Neural progenitor cell (in vitro differentiated cells): ENCODE measurements at regions not wholly inside any gene's neighbourhood (a gene's known extent, or its start where the extent isn't known, plus 50 kb on each side); places are given as distances from the start of the nearest gene placed in this dataset.

Experiments used
- DNase-seq: peaks from one replicate; pipeline ENCODE4 v3.0.0-alpha.2; 2016; ENCODE audit warnings: low spot score
- H2AFZ ChIP-seq: fragments of 200-600 bp; sonication (generic); replicated peaks from 2 replicates; pipeline ENCODE4 v1.6.1; 2016; ENCODE audit warnings: antibody characterized with exemption
- H3F3A ChIP-seq: fragments of 200-600 bp; sonication (generic); 2 replicates; pipeline ENCODE4 v1.6.1; 2016; ENCODE audit warnings: antibody characterized with exemption, low read depth
- H3K27ac ChIP-seq: fragments of 200-600 bp; sonication (generic); 2 replicates; pipeline ENCODE4 v1.5.1; 2016; ENCODE audit warnings: mild to moderate bottlenecking
- H3K27me3 ChIP-seq: fragments of 200-600 bp; sonication (generic); 2 replicates; pipeline ENCODE4 v1.6.1; 2016; ENCODE audit warnings: mild to moderate bottlenecking, moderate library complexity
- H3K36me3 ChIP-seq: fragments of 200-600 bp; sonication (generic); 2 replicates; pipeline ENCODE4 v1.5.1; 2016
- H3K4me1 ChIP-seq: fragments of 200-600 bp; sonication (generic); 2 replicates; pipeline ENCODE4 v1.6.1; 2016; ENCODE audit warnings: mixed run types
- H3K4me2 ChIP-seq: fragments of 200-600 bp; sonication (generic); 2 replicates; pipeline ENCODE4 v1.6.1; 2016
- H3K4me3 ChIP-seq: fragments of 200-600 bp; sonication (generic); 2 replicates; pipeline ENCODE4 v1.5.1; 2016
- H3K79me2 ChIP-seq: fragments of 200-600 bp; sonication (generic); 2 replicates; pipeline ENCODE4 v1.6.1; 2016; ENCODE audit warnings: low read depth
- H3K9ac ChIP-seq: fragments of 200-600 bp; sonication (generic); 2 replicates; pipeline ENCODE4 v1.6.1; 2016
- H3K9me3 ChIP-seq: fragments of 200-600 bp; sonication (generic); 2 replicates; pipeline ENCODE4 v1.5.1; 2016; ENCODE audit warnings: low read depth
- H4K20me1 ChIP-seq: fragments of 200-600 bp; sonication (generic); 2 replicates; pipeline ENCODE4 v1.6.1; 2016; ENCODE audit warnings: low read depth
- H3K27ac Mint-ChIP-seq: 3 replicates; pipeline ENCODE4 v1.8.0; 2021; ENCODE audit warnings: mixed read lengths
- H3K27me3 Mint-ChIP-seq: 2 replicates; pipeline ENCODE4 v1.8.0; 2022; ENCODE audit warnings: low read depth, mild to moderate bottlenecking, inconsistent platforms, moderate library complexity, mixed read lengths; ENCODE audit not compliant: insufficient read depth
- H3K36me3 Mint-ChIP-seq: 3 replicates; pipeline ENCODE4 v1.8.0; 2021; ENCODE audit warnings: mixed read lengths
- H3K4me1 Mint-ChIP-seq: 3 replicates; pipeline ENCODE4 v1.8.0; 2021; ENCODE audit warnings: mixed read lengths
- H3K4me3 Mint-ChIP-seq: 3 replicates; pipeline ENCODE4 v1.8.0; 2021; ENCODE audit warnings: mild to moderate bottlenecking, moderate library complexity, mixed read lengths
- H3K9me3 Mint-ChIP-seq: 3 replicates; pipeline ENCODE4 v1.8.0; 2020; ENCODE audit warnings: mixed read lengths
- EZH2 ChIP-seq: fragments of 200-600 bp; sonication (generic); IDR thresholded peaks from 2 replicates; pipeline ENCODE4 v1.6.1; 2017; ENCODE audit warnings: antibody characterized with exemption, mild to moderate bottlenecking, moderate library complexity
- EZH2phosphoT487 ChIP-seq: fragments of 200-600 bp; sonication (generic); IDR thresholded peaks from 2 replicates; pipeline ENCODE4 v1.6.1; 2017; ENCODE audit warnings: antibody characterized with exemption
- TF ChIP-seq, protein P1 (sequence below): fragments of 200-600 bp; sonication (generic); IDR thresholded peaks from 2 replicates; pipeline ENCODE4 v1.5.1; 2017; ENCODE audit warnings: antibody characterized with exemption, mild to moderate bottlenecking

- TF ChIP-seq, protein P1, sequence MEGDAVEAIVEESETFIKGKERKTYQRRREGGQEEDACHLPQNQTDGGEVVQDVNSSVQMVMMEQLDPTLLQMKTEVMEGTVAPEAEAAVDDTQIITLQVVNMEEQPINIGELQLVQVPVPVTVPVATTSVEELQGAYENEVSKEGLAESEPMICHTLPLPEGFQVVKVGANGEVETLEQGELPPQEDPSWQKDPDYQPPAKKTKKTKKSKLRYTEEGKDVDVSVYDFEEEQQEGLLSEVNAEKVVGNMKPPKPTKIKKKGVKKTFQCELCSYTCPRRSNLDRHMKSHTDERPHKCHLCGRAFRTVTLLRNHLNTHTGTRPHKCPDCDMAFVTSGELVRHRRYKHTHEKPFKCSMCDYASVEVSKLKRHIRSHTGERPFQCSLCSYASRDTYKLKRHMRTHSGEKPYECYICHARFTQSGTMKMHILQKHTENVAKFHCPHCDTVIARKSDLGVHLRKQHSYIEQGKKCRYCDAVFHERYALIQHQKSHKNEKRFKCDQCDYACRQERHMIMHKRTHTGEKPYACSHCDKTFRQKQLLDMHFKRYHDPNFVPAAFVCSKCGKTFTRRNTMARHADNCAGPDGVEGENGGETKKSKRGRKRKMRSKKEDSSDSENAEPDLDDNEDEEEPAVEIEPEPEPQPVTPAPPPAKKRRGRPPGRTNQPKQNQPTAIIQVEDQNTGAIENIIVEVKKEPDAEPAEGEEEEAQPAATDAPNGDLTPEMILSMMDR = no peak
- TF ChIP-seq EZH2 (no peak), EZH2phosphoT487 (no peak)
- Histone ChIP-seq H3F3A (no peaks in the 10 kb centered on the region), H3K79me2 (no peaks in the 10 kb centered on the region), H3K4me3 (no peak overlapping the region), H3K4me1 (no peaks in the 10 kb centered on the region), H3K9ac (no peak overlapping the region), H3K27me3 (no peaks in the 10 kb centered on the region), H3K9me3 (peaks cover 41% of the 10 kb centered on the region), H3K36me3 (no peaks in the 10 kb centered on the region), H3K27ac (no peak overlapping the region), H3K4me2 (no peak overlapping the region), H4K20me1 (no peaks in the 10 kb centered on the region), H2AFZ (no peak overlapping the region)
- Mint-ChIP-seq H3K27me3 (no peaks in the 10 kb centered on the region), H3K4me1 (no peaks in the 10 kb centered on the region), H3K4me3 (no peak overlapping the region), H3K9me3 (peaks cover 18% of the 10 kb centered on the region), H3K36me3 (no peaks in the 10 kb centered on the region), H3K27ac (no peak overlapping the region)
- no peak for DNase-seq
These were observed 1381.8 kb downstream of the MRPL39 start for GRCh38 chr21:24225431-24225830.

DNA sequence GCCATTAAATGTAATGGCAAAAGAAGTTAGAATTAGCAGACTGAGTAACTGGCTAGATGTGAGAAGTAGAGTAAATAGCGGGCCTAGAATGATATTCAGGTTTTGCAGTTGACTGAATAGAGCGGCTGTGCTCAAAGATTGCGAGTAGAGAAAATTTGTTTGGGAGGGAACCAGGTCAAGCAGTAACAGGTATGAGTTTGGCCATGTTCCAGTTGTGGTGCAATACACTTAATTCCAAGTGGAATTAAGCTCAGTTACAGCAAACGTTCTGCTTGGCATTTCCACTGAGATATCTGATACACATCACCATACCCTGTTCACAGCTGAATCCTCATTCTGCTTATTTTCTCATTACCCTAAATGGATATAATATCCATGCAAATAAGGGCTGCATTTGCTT, 1382.9 kb downstream of the MRPL39 start:
- Histone ChIP-seq H3K27ac (no peak overlapping the region), H3K36me3 (no peaks in the 10 kb centered on the region), H3F3A (no peaks in the 10 kb centered on the region), H3K9me3 (peaks cover 37% of the 10 kb centered on the region), H2AFZ (no peak overlapping the region), H4K20me1 (no peaks in the 10 kb centered on the region), H3K4me1 (no peaks in the 10 kb centered on the region), H3K4me2 (no peak overlapping the region), H3K4me3 (no peak overlapping the region), H3K27me3 (no peaks in the 10 kb centered on the region), H3K9ac (no peak overlapping the region), H3K79me2 (no peaks in the 10 kb centered on the region)
- H3K27ac Mint-ChIP-seq = no peak overlapping the region
- DNase-seq = no peak
- H3K9me3 Mint-ChIP-seq = peaks cover 17% of the 10 kb centered on the region
- H3K4me3 Mint-ChIP-seq = no peak overlapping the region
- H3K4me1 Mint-ChIP-seq = no peaks in the 10 kb centered on the region
- no peak for TF ChIP-seq EZH2
- TF ChIP-seq, protein P1 = no peak
- TF ChIP-seq EZH2phosphoT487 = no peak
- no peaks in the 10 kb centered on the region for H3K27me3 Mint-ChIP-seq
- no peaks in the 10 kb centered on the region for H3K36me3 Mint-ChIP-seq

DNA sequence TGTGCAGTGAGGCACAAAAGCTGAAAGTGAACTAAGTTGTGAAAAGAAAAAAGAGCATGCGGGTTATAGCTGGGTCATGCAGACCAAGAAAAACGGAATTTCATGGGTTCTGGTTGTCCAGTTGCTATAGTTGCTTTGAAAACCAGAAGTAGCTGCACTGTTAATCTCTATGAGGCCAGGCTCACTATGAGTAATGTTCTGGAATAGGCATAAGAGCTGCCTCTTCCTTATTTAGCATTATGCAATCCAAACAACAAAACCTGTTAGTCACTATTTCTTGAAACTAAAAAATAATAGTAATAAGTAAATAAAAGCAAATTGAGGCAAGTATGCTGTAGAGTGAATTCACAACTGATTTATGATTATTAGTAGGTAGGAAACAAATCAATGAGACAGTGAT, 1383.7 kb downstream of the MRPL39 start:
- no peak overlapping the region for H3K4me3 Mint-ChIP-seq
- peaks cover 12% of the 10 kb centered on the region for H3K9me3 Mint-ChIP-seq
- no peak overlapping the region for H3K27ac Mint-ChIP-seq
- H3K9me3 ChIP-seq = peaks cover 37% of the 10 kb centered on the region
- H3F3A ChIP-seq = no peaks in the 10 kb centered on the region
- no peak overlapping the region for H3K9ac ChIP-seq
- H3K27me3 ChIP-seq = no peaks in the 10 kb centered on the region
- H4K20me1 ChIP-seq = no peaks in the 10 kb centered on the region
- H3K36me3 Mint-ChIP-seq = no peaks in the 10 kb centered on the region
- no peak overlapping the region for H3K4me3 ChIP-seq
- no peaks in the 10 kb centered on the region for H3K4me1 ChIP-seq
- no peak overlapping the region for H3K27ac ChIP-seq
- no peaks in the 10 kb centered on the region for H3K79me2 ChIP-seq
- no peaks in the 10 kb centered on the region for H3K27me3 Mint-ChIP-seq
- no peaks in the 10 kb centered on the region for H3K4me1 Mint-ChIP-seq
- H2AFZ ChIP-seq = no peak overlapping the region
- DNase-seq = no peak
- TF ChIP-seq EZH2phosphoT487 (no peak), EZH2 (no peak)
- TF ChIP-seq, protein P1 = no peak
- no peaks in the 10 kb centered on the region for H3K36me3 ChIP-seq
- H3K4me2 ChIP-seq = no peak overlapping the region
